GM21576 (cell line): ENCODE measurements at regions not wholly inside any gene's neighbourhood (a gene's known extent, or its start where the extent isn't known, plus 50 kb on each side); places are given as distances from the start of the nearest gene placed in this dataset.

Source experiments
- ATAC-seq: cut with Tn5 transposase; IDR thresholded peaks from one replicate; pipeline ENCODE4 v1.9.1; 2021; ENCODE audit warnings: mild to moderate bottlenecking, moderate library complexity; ENCODE audit not compliant: unreplicated experiment

GRCh38 chr5:68647743-68648142 lies 432.2 kb downstream of the PIK3R1 start:
- no peak for ATAC-seq

DNA sequence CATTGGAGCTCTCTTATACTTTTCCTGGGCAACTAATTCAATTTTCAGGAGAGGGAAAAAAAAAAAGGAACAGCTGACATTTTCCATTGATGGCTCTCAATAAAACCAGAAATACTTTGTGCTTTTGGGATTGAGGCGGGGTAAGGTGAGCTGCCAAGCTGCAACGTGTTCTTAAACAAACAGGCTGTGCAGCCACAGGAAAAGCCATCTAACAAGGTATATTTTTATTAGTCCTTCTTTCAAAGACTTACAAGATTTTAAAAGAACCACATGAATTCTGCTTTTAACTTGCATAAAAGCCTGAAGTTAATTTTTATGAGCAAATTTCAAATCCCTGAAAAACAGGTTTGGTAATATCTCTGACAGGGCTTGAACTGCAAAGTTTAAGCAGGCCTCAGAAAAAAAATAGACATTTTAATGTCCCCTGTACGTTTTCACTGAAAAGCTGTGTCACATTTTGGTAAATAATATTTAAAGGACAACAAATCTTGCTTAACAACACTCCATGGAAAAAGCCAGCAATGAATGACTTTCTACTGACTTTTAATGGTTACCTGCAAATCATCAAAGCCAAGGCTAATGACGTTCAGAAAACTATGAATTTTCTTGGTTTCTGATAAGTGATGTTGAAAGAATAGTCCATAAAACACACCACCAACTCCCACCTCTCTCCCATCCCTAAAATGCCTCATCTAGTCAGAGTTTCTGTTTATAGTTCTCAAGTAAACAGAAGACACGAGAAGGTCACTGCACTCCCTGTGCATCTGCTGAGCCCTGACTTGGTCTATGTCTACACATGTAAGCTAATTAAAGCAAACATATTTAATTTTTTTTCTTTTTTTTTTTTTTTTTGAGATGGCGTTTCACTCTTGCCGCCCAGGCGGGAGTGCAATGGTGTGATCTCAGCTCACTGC lies 433.6 kb downstream of the PIK3R1 start:
- ATAC-seq: no peak

- no peak for ATAC-seq
These were observed 437.0 kb downstream of the PIK3R1 start for GRCh38 chr5:68652534-68652965.

- ATAC-seq: no peak
These were observed 437.9 kb downstream of the PIK3R1 start for GRCh38 chr5:68653471-68653870.

GRCh38 chr5:68657055-68657961 lies 436.5 kb upstream of the SLC30A5 start:
- no peak for ATAC-seq

GRCh38 chr5:68658810-68659372 lies 434.9 kb upstream of the SLC30A5 start:
- no peak for ATAC-seq

- no peak for ATAC-seq
These were observed 433.9 kb upstream of the SLC30A5 start for GRCh38 chr5:68659881-68660280.

DNA sequence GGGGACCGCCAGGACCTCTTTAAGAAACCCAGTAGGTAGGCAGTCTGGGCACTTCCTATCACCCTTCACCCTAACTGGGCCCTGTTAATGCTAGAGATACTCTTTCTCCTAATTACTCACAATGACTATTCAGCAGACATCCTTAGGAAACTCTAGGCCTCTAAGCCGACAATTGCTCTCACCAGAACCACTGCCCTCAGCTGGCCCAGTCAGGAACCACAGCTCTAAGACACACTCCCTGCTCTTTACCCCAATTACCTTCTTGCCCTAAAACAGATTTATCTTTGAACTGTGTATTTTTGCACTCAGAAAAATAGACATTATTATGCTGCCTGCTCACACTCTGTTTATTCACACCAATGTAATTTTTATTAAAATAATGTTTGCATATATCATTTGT lies 432.6 kb upstream of the SLC30A5 start:
- peak; percentile 66 for ATAC-seq

GRCh38 chr5:68662804-68663307 lies 431.0 kb upstream of the SLC30A5 start:
- no peak for ATAC-seq

DNA sequence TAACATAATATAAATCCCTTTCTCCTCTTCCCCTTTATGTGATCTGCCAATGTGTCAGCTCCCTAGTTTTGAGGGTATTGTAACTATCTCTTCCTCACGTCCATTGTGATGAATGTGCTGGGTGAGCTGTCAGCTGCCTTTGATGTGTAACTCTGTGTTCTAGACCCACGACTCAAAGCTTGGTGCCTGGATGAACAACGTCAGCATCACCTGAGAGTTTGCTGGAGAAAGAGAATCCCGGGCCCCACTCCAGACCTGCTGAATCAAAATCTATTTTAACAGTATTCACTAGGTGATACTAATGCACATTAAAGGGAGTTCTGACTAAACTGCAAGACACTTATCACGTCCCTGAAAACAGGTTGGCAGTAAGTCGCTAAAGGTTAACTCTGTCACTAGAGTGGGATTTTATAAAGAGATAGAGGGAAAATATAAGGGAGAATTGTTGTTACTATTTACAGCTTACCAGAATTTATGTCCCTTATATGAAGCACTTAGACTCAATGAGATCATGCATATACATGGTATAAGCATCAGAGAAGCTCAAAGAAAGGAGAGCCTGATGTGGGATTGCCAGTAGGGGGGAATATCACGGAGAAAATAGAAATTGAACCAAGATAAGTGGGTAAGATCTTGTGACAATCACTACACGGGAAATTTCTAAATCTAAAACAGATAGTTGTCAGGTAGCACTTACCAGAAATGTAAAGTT lies 423.8 kb upstream of the SLC30A5 start:
- ATAC-seq: no peak

DNA sequence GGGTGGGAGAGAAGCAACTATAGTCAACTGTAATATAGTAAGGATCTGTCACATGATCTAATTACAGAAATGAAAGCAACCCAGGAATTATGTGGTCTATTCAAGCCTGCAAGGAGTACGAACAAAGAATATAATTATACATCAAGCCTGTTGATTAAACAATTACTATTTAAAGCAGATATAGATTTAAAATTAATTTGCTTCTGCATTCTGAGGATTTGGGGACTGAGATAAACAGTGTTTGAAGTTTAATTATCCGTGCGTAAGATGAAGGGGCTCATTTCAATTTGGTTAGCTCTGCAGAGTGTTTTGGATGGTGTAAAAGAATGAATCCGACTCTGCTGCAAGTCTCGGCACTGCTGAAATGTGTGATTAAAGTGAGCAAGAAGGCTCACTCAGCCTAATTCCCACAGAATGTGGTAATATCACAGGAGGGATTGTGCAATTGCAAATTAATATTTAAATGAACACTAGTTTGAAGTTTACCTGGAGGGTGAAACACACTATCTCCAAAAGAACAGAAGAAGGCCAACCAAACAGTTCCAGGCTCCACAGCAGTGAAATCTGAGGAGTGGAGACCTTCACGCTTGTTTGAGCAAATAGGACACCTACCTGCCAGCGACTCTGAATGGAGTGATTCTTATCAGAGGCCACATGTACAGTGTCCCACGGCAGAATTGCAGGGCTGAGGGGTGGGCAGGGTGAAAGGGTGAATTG lies 420.6 kb upstream of the SLC30A5 start:
- no peak for ATAC-seq

DNA sequence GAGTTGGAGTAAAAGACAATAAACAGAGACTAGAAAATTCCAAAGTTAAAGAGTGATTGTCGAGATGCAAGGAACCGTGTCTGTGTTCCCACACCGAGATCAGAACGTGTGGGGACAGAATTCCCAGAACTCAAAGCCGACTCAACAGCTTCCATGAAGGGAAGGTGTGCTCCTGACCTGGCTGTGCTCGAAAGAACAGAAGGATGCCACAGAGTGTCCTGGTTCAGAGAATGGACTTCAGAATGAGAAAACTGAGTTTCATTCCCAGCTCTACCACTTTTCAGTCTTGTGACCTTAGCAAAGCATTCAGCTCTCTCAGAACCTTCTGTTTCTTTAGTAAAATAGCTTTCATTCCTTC lies 420.0 kb upstream of the SLC30A5 start:
- no peak for ATAC-seq

DNA sequence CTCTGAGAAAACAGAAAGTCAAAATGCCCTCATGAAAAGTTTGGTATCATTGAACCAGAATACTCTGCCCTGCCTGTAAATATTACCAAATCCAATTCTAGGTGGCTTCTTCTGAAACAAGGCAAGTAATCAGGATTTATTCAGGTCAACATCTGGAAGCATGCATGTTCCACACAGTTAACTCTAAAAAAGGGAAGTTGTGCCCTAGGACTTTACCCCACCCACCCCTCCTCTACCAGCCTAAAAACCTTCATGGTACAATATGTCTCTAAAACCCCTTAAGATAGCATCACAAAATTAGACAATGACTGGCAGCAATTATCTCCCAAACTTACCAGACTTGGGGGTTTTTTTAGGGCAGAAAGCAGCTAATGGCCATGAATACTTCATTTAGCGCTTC lies 414.8 kb upstream of the SLC30A5 start:
- no peak for ATAC-seq

DNA sequence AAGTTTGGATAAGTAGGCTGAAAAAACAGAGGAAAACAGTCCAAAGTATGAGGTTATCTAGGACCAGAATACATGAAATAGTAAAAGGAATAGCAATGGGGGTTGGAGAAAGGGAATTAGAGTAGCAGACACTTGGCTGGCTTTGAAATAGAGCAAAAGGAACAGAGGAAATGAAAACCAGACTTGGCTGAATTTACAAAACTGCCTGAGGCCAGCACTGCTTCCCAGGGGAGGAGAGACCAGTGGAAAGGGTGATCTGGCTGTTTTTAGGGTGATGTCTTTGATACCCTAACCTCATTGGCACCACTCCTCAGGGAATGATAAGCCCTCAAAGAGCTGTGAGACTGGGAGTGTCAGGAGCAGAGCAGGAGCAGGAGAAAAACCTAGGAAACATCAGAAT lies 413.4 kb upstream of the SLC30A5 start:
- ATAC-seq: no peak

DNA sequence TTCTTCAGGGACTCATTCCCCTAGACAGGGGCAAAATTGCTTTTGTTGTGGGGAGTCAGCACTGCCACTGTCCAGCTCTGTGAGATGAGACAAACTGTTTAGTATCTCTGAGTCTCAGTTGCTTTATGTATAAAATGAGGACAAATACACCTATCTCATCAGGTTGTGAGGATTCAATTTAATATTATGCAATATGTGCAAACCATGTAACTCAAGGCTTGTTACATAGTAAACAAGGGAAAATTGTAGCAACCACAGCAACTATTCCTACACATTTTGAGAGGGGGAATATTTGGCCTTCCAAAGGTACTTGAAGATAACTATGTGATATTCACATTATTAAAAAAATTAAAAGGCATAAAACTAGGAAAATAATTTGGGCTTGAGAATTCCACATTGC lies 411.9 kb upstream of the SLC30A5 start:
- ATAC-seq: no peak

GRCh38 chr5:68682400-68683160 lies 411.2 kb upstream of the SLC30A5 start:
- ATAC-seq: no peak

DNA sequence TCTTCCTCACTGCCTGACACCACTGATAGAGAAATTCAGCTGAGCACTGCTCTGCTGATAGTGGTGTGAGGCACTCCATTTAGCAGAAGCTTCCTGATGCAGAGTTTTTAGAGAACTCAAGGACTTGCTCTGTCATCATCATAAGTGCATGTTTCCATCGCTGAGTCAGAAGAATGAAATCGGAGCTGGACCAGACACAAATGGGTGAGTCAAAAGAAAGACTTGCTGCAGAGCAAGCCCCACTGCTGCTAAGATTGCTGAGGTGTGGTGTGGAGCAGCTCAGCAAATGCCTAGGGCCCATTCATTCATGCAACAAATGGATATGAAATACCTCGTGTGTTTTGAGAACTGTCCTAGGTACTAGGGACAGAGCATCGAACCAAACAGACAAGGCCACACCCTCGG lies 410.2 kb upstream of the SLC30A5 start:
- no peak for ATAC-seq

GRCh38 chr5:68685863-68686262 lies 408.0 kb upstream of the SLC30A5 start:
- ATAC-seq: no peak

- ATAC-seq: no peak
These were observed 405.3 kb upstream of the SLC30A5 start for GRCh38 chr5:68688547-68688946.
